Osteoblast (primary cell): ENCODE measurements at regions not wholly inside any gene's neighbourhood (a gene's known extent, or its start where the extent isn't known, plus 50 kb on each side); places are given as distances from the start of the nearest gene placed in this dataset.

Experiments used
- DNase-seq: peaks from one replicate; pipeline ENCODE4 v3.0.0; 2011; ENCODE audit warnings: low spot score, mixed read lengths; ENCODE audit not compliant: insufficient read length; ENCODE audit errors: missing footprints
- H2AFZ ChIP-seq: 2 replicates; pipeline ENCODE4 v1.6.0; 2011; ENCODE audit warnings: mild to moderate bottlenecking, low read length
- H3K27ac ChIP-seq: 2 replicates; pipeline ENCODE4 v1.5.1; 2011; ENCODE audit warnings: mild to moderate bottlenecking, low read depth, low read length, moderate library complexity
- H3K27me3 ChIP-seq: 2 replicates; pipeline ENCODE4 v1.6.0; 2012; ENCODE audit warnings: mild to moderate bottlenecking, control low read depth, inconsistent platforms, low read length, moderate library complexity; ENCODE audit not compliant: insufficient read depth
- H3K36me3 ChIP-seq: 2 replicates; pipeline ENCODE4 v1.5.1; 2011; ENCODE audit warnings: mild to moderate bottlenecking, low read length, control low read depth, moderate library complexity; ENCODE audit not compliant: insufficient read depth
- H3K4me1 ChIP-seq: 2 replicates; pipeline ENCODE4 v1.5.1; 2011; ENCODE audit warnings: mild to moderate bottlenecking, low read length, control low read depth, moderate library complexity; ENCODE audit not compliant: insufficient read depth
- H3K4me2 ChIP-seq: 2 replicates; pipeline ENCODE4 v1.6.0; 2011; ENCODE audit warnings: mild to moderate bottlenecking, low read length; ENCODE audit not compliant: insufficient read depth
- H3K4me3 ChIP-seq: fragments of 200-600 bp; sonication (generic); 3 replicates; pipeline ENCODE4 v1.5.1; 2012; ENCODE audit warnings: mild to moderate bottlenecking, low read length, inconsistent platforms; ENCODE audit not compliant: insufficient read depth
- H3K79me2 ChIP-seq: 2 replicates; pipeline ENCODE4 v1.6.0; 2012; ENCODE audit warnings: mild to moderate bottlenecking, low read length, control low read depth, inconsistent platforms; ENCODE audit not compliant: insufficient read depth
- H3K9me3 ChIP-seq: 2 replicates; pipeline ENCODE4 v1.5.1; 2011; ENCODE audit warnings: low read depth, low read length, control low read depth
- H4K20me1 ChIP-seq: 2 replicates; pipeline ENCODE4 v1.6.0; 2012; ENCODE audit warnings: mild to moderate bottlenecking, low read length, control low read depth; ENCODE audit not compliant: insufficient read depth
- CTCF ChIP-seq: IDR thresholded peaks from 2 replicates; pipeline ENCODE4 v1.5.1; 2011; ENCODE audit warnings: mild to moderate bottlenecking, low read depth, low read length, moderate library complexity; ENCODE audit errors: extremely low read depth

GRCh38 chr2:67008155-67008554, 389.0 kb upstream of the ETAA1 start:
- no peak overlapping the region for H3K27ac ChIP-seq
- no peaks in the 10 kb centered on the region for H3K27me3 ChIP-seq
- DNase-seq: no peak
- no peaks in the 10 kb centered on the region for H3K79me2 ChIP-seq
- no peaks in the 10 kb centered on the region for H3K4me1 ChIP-seq
- no peaks in the 10 kb centered on the region for H3K9me3 ChIP-seq
- H3K36me3 ChIP-seq: no peaks in the 10 kb centered on the region
- no peak overlapping the region for H3K4me3 ChIP-seq
- no peaks in the 10 kb centered on the region for H4K20me1 ChIP-seq
- H3K4me2 ChIP-seq: no peak overlapping the region
- no peak overlapping the region for H2AFZ ChIP-seq
- TF ChIP-seq CTCF: no peak

GRCh38 chr2:67012165-67012564, 385.0 kb upstream of the ETAA1 start:
- no peaks in the 10 kb centered on the region for H3K4me1 ChIP-seq
- no peak for TF ChIP-seq CTCF
- no peak for DNase-seq
- H3K4me2 ChIP-seq: no peak overlapping the region
- no peaks in the 10 kb centered on the region for H3K79me2 ChIP-seq
- H3K27ac ChIP-seq: no peak overlapping the region
- H3K27me3 ChIP-seq: no peaks in the 10 kb centered on the region
- H3K9me3 ChIP-seq: no peaks in the 10 kb centered on the region
- no peaks in the 10 kb centered on the region for H4K20me1 ChIP-seq
- H2AFZ ChIP-seq: no peak overlapping the region
- no peaks in the 10 kb centered on the region for H3K36me3 ChIP-seq
- H3K4me3 ChIP-seq: no peak overlapping the region

GRCh38 chr2:67013821-67014220, 383.3 kb upstream of the ETAA1 start:
- H3K4me2 ChIP-seq: no peak overlapping the region
- H3K9me3 ChIP-seq: no peaks in the 10 kb centered on the region
- H3K79me2 ChIP-seq: no peaks in the 10 kb centered on the region
- no peak overlapping the region for H3K27ac ChIP-seq
- H2AFZ ChIP-seq: no peak overlapping the region
- TF ChIP-seq CTCF: no peak
- H3K4me1 ChIP-seq: no peaks in the 10 kb centered on the region
- H3K4me3 ChIP-seq: no peak overlapping the region
- H3K36me3 ChIP-seq: no peaks in the 10 kb centered on the region
- H4K20me1 ChIP-seq: no peaks in the 10 kb centered on the region
- H3K27me3 ChIP-seq: no peaks in the 10 kb centered on the region
- no peak for DNase-seq

GRCh38 chr2:67015681-67016080, 381.5 kb upstream of the ETAA1 start:
- no peak for DNase-seq
- no peak for TF ChIP-seq CTCF

More at GRCh38 chr2:67015681-67016080, 381.5 kb upstream of the ETAA1 start:
- H3K79me2 ChIP-seq: no peaks in the 10 kb centered on the region
- no peak overlapping the region for H2AFZ ChIP-seq
- H4K20me1 ChIP-seq: no peaks in the 10 kb centered on the region
- H3K27ac ChIP-seq: no peak overlapping the region
- no peak overlapping the region for H3K4me2 ChIP-seq
- no peaks in the 10 kb centered on the region for H3K27me3 ChIP-seq
- H3K4me3 ChIP-seq: no peak overlapping the region
- H3K9me3 ChIP-seq: no peaks in the 10 kb centered on the region
- no peaks in the 10 kb centered on the region for H3K36me3 ChIP-seq
- H3K4me1 ChIP-seq: no peaks in the 10 kb centered on the region
